ENCODE measurements at regions not wholly inside any gene's neighbourhood (a gene's known extent, or its start where the extent isn't known, plus 50 kb on each side); places are given as distances from the start of the nearest gene placed in this dataset.

DNA sequence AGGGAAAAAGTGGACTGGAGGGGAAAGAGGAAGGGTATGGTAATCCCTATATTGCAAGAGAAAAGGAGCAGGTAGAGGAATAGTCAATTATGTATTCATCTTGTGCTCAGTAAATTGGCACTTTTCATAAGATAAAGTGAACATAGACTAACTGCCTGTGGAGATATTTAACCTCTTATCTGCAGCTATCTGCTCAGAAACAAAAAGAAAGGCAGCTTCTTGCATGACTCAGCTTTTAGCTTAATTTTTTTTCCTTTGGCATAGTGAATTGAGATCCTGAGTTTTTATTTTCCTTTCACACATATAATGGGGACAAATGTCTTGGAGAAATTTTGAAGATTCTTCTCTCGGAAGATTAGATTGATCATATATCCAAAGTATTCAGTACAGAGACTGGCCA, 127.6 kb upstream of the F3 start:
- Histone ChIP-seq H3K9me3 (no peaks in the 10 kb centered on the region), H3K4me1 (ENCODE audit: control insufficient read depth in 1 of 2, insufficient read depth in 1 of 2, low read depth in 1 of 2, low read length in 1 of 2) (peaks cover 10 to 23% of the 10 kb centered on the region in 2 experiments), H3K4me3 (ENCODE audit: low read depth in 1 of 2, low read length in 1 of 2) (no peak overlapping the region), H3K36me3 (no peaks in the 10 kb centered on the region), H3K27ac (no peak overlapping the region), H3K27me3 (no peaks in the 10 kb centered on the region)
- TF ChIP-seq CTCF (IDR thresholded peaks at IDR 0.05) = no peak

GRCh38 chr1:94668528-94668927, 127.0 kb upstream of the F3 start:
- H3K27ac ChIP-seq = no peak overlapping the region
- no peaks in the 10 kb centered on the region for H3K9me3 ChIP-seq
- no peaks in the 10 kb centered on the region for H3K27me3 ChIP-seq
- H3K36me3 ChIP-seq = no peaks in the 10 kb centered on the region
- H3K4me3 ChIP-seq (ENCODE audit: low read depth in 1 of 2, low read length in 1 of 2) = no peak overlapping the region
- peaks cover 5 to 18% of the 10 kb centered on the region in 2 experiments for H3K4me1 ChIP-seq (ENCODE audit: control insufficient read depth in 1 of 2, insufficient read depth in 1 of 2, low read depth in 1 of 2, low read length in 1 of 2)
- no peak for TF ChIP-seq CTCF (IDR thresholded peaks at IDR 0.05)

- Histone ChIP-seq H3K27ac (peak overlapping the region; percentile 14), H3K4me3 (ENCODE audit: low read depth in 1 of 2, low read length in 1 of 2) (no peak overlapping the region), H3K4me1 (ENCODE audit: control insufficient read depth in 1 of 2, insufficient read depth in 1 of 2, low read depth in 1 of 2, low read length in 1 of 2) (peaks cover 5 to 18% of the 10 kb centered on the region in 2 experiments), H3K9me3 (no peaks in the 10 kb centered on the region), H3K36me3 (no peaks in the 10 kb centered on the region), H3K27me3 (no peaks in the 10 kb centered on the region)
- no peak for TF ChIP-seq CTCF (IDR thresholded peaks at IDR 0.05)
These were observed 126.3 kb upstream of the F3 start for GRCh38 chr1:94667818-94668217.

GRCh38 chr1:94666797-94667196, 125.2 kb upstream of the F3 start:
- Histone ChIP-seq H3K4me3 (ENCODE audit: low read depth in 1 of 2, low read length in 1 of 2) (no peak overlapping the region), H3K9me3 (no peaks in the 10 kb centered on the region), H3K36me3 (no peaks in the 10 kb centered on the region), H3K27ac (peak overlapping the region; percentile 23), H3K4me1 (ENCODE audit: control insufficient read depth in 1 of 2, insufficient read depth in 1 of 2, low read depth in 1 of 2, low read length in 1 of 2) (peaks cover 5 to 18% of the 10 kb centered on the region in 2 experiments), H3K27me3 (no peaks in the 10 kb centered on the region)
- no peak for TF ChIP-seq CTCF (IDR thresholded peaks at IDR 0.05)

DNA sequence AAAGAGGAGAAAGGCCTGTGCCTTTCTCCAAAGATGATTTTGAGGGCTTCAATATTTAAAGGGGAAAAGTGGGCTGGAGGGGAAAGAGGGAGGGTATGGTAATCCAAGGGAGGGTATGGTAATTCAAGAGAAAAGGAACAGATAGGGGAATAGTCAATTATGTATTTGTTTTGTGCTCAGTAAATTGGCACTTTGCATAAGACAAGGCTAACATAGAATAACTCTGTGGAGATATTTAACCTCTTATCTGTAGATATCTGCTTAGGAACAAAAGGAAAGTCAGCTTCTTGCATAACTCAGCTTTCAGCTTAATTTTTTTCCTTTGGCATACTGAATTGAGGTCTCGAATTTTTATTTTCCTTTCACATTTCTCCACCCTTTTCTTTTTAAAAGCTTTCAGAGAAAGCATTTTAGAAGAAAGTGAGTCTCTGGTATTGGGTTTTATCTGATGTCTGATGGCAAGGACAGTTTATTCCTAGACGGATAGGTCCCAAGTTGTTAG, 119.9 kb upstream of the F3 start:
- H3K4me1 ChIP-seq (ENCODE audit: control insufficient read depth in 1 of 2, insufficient read depth in 1 of 2, low read depth in 1 of 2, low read length in 1 of 2) = peaks cover 5 to 11% of the 10 kb centered on the region in 2 experiments
- H3K36me3 ChIP-seq = no peaks in the 10 kb centered on the region
- TF ChIP-seq CTCF (IDR thresholded peaks at IDR 0.05) = no peak
- no peaks in the 10 kb centered on the region for H3K27me3 ChIP-seq
- no peak overlapping the region for H3K27ac ChIP-seq
- H3K4me3 ChIP-seq (ENCODE audit: low read depth in 1 of 2, low read length in 1 of 2) = no peak overlapping the region
- H3K9me3 ChIP-seq = no peaks in the 10 kb centered on the region

DNA sequence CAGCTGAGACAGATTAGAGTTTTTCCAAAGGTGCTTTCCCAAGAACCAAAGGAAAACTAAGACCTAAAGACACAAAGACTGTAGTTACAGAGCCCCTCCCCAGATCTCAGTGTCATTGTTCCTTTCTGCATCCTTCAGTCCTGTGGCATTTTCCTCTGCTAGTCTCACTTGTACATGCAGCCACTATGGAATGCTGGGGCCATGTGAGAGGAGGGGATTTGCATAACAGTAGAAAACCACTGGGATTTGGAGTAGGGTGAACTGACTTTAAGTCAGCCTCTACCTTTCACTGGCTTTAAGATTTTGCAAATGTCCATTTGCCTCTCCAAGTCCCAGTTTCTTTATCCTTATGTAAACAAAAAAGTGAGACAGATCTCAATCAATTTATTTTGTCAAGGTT, 119.4 kb upstream of the F3 start:
- H3K36me3 ChIP-seq = no peaks in the 10 kb centered on the region
- H3K27me3 ChIP-seq = no peaks in the 10 kb centered on the region
- no peaks in the 10 kb centered on the region for H3K9me3 ChIP-seq
- H3K4me3 ChIP-seq (ENCODE audit: low read depth in 1 of 2, low read length in 1 of 2) = no peak overlapping the region
- H3K27ac ChIP-seq = no peak overlapping the region
- no peak for TF ChIP-seq CTCF (IDR thresholded peaks at IDR 0.05)
- peaks cover 3 to 6% of the 10 kb centered on the region in 2 experiments for H3K4me1 ChIP-seq (ENCODE audit: control insufficient read depth in 1 of 2, insufficient read depth in 1 of 2, low read depth in 1 of 2, low read length in 1 of 2)

Measured in neutrophil (primary cell).